OCI-LY1 (cell line): ENCODE measurements at regions not wholly inside any gene's neighbourhood (a gene's known extent, or its start where the extent isn't known, plus 50 kb on each side); places are given as distances from the start of the nearest gene placed in this dataset.

Experiments used
- H2AFZ ChIP-seq: fragments of 200-600 bp; sonication (generic), shearing (Covaris generic); 2 replicates; pipeline ENCODE4 v1.6.0; 2014; ENCODE audit warnings: antibody characterized with exemption, mild to moderate bottlenecking, low read length
- H3F3A ChIP-seq: fragments of 200-600 bp; sonication (generic), shearing (Covaris generic); 2 replicates; pipeline ENCODE4 v1.6.0; 2014; ENCODE audit warnings: mild to moderate bottlenecking, antibody characterized with exemption, low read length, moderate library complexity; ENCODE audit not compliant: insufficient read depth
- H3K27ac ChIP-seq: fragments of 200-600 bp; sonication (generic); 2 replicates; pipeline ENCODE4 v1.5.1; 2014; ENCODE audit warnings: low read length, mixed run types, mild to moderate bottlenecking, low read depth; ENCODE audit not compliant: poor library complexity, severe bottlenecking
- H3K27me3 ChIP-seq: fragments of 200-600 bp; sonication (generic); 2 replicates; pipeline ENCODE4 v1.6.0; 2014; ENCODE audit warnings: antibody characterized with exemption, mild to moderate bottlenecking, low read length, moderate library complexity; ENCODE audit not compliant: insufficient read depth
- H3K36me3 ChIP-seq: fragments of 200-600 bp; sonication (generic); 2 replicates; pipeline ENCODE4 v1.6.1; 2014; ENCODE audit warnings: mild to moderate bottlenecking, antibody characterized with exemption, low read length, moderate library complexity, mixed read lengths; ENCODE audit not compliant: insufficient read depth
- H3K4me1 ChIP-seq: fragments of 200-600 bp; sonication (generic); 2 replicates; pipeline ENCODE4 v1.5.1; 2014; ENCODE audit warnings: mild to moderate bottlenecking, low read length, moderate library complexity; ENCODE audit not compliant: insufficient read depth, severe bottlenecking
- H3K4me2 ChIP-seq: fragments of 200-600 bp; sonication (generic), shearing (Covaris generic); 2 replicates; pipeline ENCODE4 v1.6.1; 2014; ENCODE audit warnings: low read length
- H3K4me3 ChIP-seq: fragments of 200-600 bp; sonication (generic); 2 replicates; pipeline ENCODE4 v1.5.1; 2014; ENCODE audit warnings: low read length, low read depth, mild to moderate bottlenecking, mixed read lengths; ENCODE audit not compliant: poor library complexity, severe bottlenecking
- H3K79me2 ChIP-seq: fragments of 200-600 bp; shearing (Covaris generic); 2 replicates; pipeline ENCODE4 v1.6.1; 2016; ENCODE audit warnings: mixed run types, low read length, mixed read lengths; ENCODE audit not compliant: insufficient read depth
- H3K9ac ChIP-seq: fragments of 200-600 bp; sonication (generic), shearing (Covaris generic); 2 replicates; pipeline ENCODE4 v1.6.1; 2014; ENCODE audit warnings: mild to moderate bottlenecking, low read length, mixed read lengths
- H3K9me2 ChIP-seq: fragments of 200-600 bp; sonication (generic), shearing (Covaris generic); 2 replicates; pipeline ENCODE4 v1.6.1; 2014; ENCODE audit warnings: low read depth, mild to moderate bottlenecking, low read length, mixed read lengths
- H3K9me3 ChIP-seq: fragments of 200-600 bp; shearing (Covaris generic); 2 replicates; pipeline ENCODE4 v1.6.1; 2014; ENCODE audit warnings: low read length, mixed read lengths
- H4K20me1 ChIP-seq: fragments of 200-600 bp; sonication (generic), shearing (Covaris generic); 2 replicates; pipeline ENCODE4 v1.6.0; 2016; ENCODE audit warnings: mild to moderate bottlenecking, low read length; ENCODE audit not compliant: insufficient read depth
- EZH2 ChIP-seq: fragments of 200-600 bp; sonication (generic), shearing (Covaris generic); IDR thresholded peaks from 2 replicates; pipeline ENCODE4 v1.8.0; 2017; ENCODE audit warnings: borderline replicate concordance, mixed run types, mild to moderate bottlenecking, antibody characterized with exemption, low read length, moderate library complexity, mixed read lengths
- TF ChIP-seq, protein P1 (sequence below): fragments of 200-600 bp; sonication (generic), shearing (Covaris generic); IDR thresholded peaks from 2 replicates; pipeline ENCODE4 v1.5.1; 2017; ENCODE audit warnings: mild to moderate bottlenecking, antibody characterized with exemption, low read length, moderate library complexity, mixed read lengths

DNA sequence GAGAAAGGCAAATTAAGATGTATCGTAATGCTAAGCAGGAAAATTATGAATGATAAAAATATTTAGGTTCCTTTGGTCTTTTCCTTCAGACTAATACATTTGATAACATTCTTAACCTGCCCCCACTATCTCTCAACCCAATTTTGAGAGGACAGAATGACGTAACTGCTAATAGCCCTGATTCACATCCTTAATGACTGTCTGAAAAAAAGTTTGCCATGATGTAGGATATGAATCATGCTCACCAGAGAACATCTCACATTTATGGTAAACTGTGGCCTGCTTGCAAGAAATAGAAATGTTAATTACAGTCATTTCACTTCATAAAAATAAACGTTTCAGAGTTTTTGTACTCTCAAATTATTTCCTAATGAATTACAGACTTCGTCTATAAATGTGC, 128.0 kb upstream of the VEGFC start:
- H4K20me1 ChIP-seq, result no peaks in the 10 kb centered on the region

DNA sequence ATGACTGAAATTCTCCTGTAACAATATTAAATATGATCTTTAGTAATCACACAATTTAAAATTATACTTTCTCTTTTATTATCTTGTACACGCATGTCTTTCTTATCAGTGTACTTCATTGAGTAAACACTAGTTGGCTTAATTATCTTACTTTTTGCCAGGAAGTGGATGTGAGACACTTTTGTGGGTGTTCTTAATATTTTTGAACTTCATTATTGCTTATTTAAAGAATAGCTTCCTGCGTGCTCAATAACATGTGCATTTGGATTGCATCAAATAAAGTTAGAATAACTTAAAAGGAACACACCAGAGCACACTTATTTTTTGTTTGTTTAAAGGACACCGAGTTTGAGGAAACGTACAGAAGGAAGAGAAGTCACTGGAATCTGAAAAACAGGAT, 128.5 kb upstream of the VEGFC start:
- no peak overlapping the region for H3K27ac ChIP-seq
- no peaks in the 10 kb centered on the region for H3K36me3 ChIP-seq
- H3K4me3 ChIP-seq, result no peak overlapping the region
- no peaks in the 10 kb centered on the region for H3F3A ChIP-seq
- no peak overlapping the region for H2AFZ ChIP-seq
- H4K20me1 ChIP-seq, result no peaks in the 10 kb centered on the region
- TF ChIP-seq, protein P1, sequence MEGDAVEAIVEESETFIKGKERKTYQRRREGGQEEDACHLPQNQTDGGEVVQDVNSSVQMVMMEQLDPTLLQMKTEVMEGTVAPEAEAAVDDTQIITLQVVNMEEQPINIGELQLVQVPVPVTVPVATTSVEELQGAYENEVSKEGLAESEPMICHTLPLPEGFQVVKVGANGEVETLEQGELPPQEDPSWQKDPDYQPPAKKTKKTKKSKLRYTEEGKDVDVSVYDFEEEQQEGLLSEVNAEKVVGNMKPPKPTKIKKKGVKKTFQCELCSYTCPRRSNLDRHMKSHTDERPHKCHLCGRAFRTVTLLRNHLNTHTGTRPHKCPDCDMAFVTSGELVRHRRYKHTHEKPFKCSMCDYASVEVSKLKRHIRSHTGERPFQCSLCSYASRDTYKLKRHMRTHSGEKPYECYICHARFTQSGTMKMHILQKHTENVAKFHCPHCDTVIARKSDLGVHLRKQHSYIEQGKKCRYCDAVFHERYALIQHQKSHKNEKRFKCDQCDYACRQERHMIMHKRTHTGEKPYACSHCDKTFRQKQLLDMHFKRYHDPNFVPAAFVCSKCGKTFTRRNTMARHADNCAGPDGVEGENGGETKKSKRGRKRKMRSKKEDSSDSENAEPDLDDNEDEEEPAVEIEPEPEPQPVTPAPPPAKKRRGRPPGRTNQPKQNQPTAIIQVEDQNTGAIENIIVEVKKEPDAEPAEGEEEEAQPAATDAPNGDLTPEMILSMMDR, result no peak
- TF ChIP-seq EZH2, result no peak
- H3K9me2 ChIP-seq, result no peaks in the 10 kb centered on the region
- no peaks in the 10 kb centered on the region for H3K9me3 ChIP-seq
- H3K9ac ChIP-seq, result no peak overlapping the region
- no peaks in the 10 kb centered on the region for H3K4me1 ChIP-seq
- H3K27me3 ChIP-seq, result no peaks in the 10 kb centered on the region
- H3K4me2 ChIP-seq, result no peak overlapping the region
- no peaks in the 10 kb centered on the region for H3K79me2 ChIP-seq

More for the DNA sequence above, 128.0 kb upstream of the VEGFC start:
- Histone ChIP-seq H3K27ac (no peak overlapping the region), H3K9me2 (no peaks in the 10 kb centered on the region), H3F3A (no peaks in the 10 kb centered on the region), H3K9me3 (no peaks in the 10 kb centered on the region), H3K4me1 (no peaks in the 10 kb centered on the region), H3K4me3 (no peak overlapping the region), H3K36me3 (no peaks in the 10 kb centered on the region), H2AFZ (no peak overlapping the region), H3K4me2 (no peak overlapping the region), H3K9ac (no peak overlapping the region), H3K27me3 (no peaks in the 10 kb centered on the region), H3K79me2 (no peaks in the 10 kb centered on the region)
- no peak for TF ChIP-seq EZH2
- TF ChIP-seq, protein P1, result no peak

DNA sequence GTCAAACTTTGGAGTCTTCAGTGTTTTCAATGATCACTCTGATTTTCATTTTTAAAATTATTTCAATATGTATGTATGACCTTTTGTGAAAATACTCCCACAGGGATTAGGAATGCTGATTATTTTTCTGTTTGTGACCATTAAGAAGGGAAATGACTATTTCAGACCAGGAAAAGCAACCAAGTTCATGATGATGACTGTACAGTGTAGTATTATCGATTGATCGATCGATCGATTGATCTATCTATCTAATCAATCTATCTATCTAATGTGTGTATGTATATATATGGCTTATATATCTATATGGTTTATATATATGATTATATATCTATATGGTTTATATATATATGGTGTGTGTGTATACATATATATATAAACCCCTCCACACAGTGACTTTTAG, 131.5 kb upstream of the VEGFC start:
- Histone ChIP-seq H3K36me3 (no peaks in the 10 kb centered on the region), H3K9me3 (no peaks in the 10 kb centered on the region), H3K27me3 (no peaks in the 10 kb centered on the region), H4K20me1 (no peaks in the 10 kb centered on the region), H3K4me2 (no peak overlapping the region), H3K9ac (no peak overlapping the region), H3K4me1 (no peaks in the 10 kb centered on the region), H2AFZ (no peak overlapping the region), H3K9me2 (no peaks in the 10 kb centered on the region), H3K27ac (no peak overlapping the region), H3K4me3 (no peak overlapping the region), H3K79me2 (no peaks in the 10 kb centered on the region), H3F3A (no peaks in the 10 kb centered on the region)
- TF ChIP-seq, protein P1, result no peak
- no peak for TF ChIP-seq EZH2
